Glutamatergic neuron (in vitro differentiated cells): ENCODE measurements at regions not wholly inside any gene's neighbourhood (a gene's known extent, or its start where the extent isn't known, plus 50 kb on each side); places are given as distances from the start of the nearest gene placed in this dataset.

Experiments used
- DNase-seq: peaks from one replicate; pipeline ENCODE4 v3.0.0; 2022
- H3K27ac Mint-ChIP-seq: one replicate; pipeline ENCODE4 v1.8.0; 2020; ENCODE audit warnings: mild to moderate bottlenecking, mixed read lengths, inconsistent platforms; ENCODE audit not compliant: unreplicated experiment
- H3K27me3 Mint-ChIP-seq: one replicate; pipeline ENCODE4 v1.8.0; 2020; ENCODE audit warnings: mild to moderate bottlenecking, moderate library complexity, mixed read lengths, inconsistent platforms; ENCODE audit not compliant: unreplicated experiment
- H3K36me3 Mint-ChIP-seq: one replicate; pipeline ENCODE4 v1.8.0; 2020; ENCODE audit warnings: mild to moderate bottlenecking, mixed read lengths, inconsistent platforms; ENCODE audit not compliant: unreplicated experiment
- H3K4me1 Mint-ChIP-seq: one replicate; pipeline ENCODE4 v1.8.0; 2020; ENCODE audit warnings: mild to moderate bottlenecking, low read depth, mixed read lengths, inconsistent platforms; ENCODE audit not compliant: unreplicated experiment
- H3K4me3 Mint-ChIP-seq: one replicate; pipeline ENCODE4 v1.8.0; 2020; ENCODE audit warnings: mild to moderate bottlenecking, mixed read lengths, inconsistent platforms; ENCODE audit not compliant: unreplicated experiment
- H3K9me3 Mint-ChIP-seq: one replicate; pipeline ENCODE4 v1.8.0; 2020; ENCODE audit warnings: mild to moderate bottlenecking, moderate library complexity, mixed read lengths, inconsistent platforms; ENCODE audit not compliant: unreplicated experiment
- CTCF ChIP-seq: fragments of 200-600 bp; sonication (generic); IDR thresholded peaks from one replicate; pipeline ENCODE4 v1.5.0; 2021; ENCODE audit not compliant: partially characterized antibody, unreplicated experiment

- Mint-ChIP-seq H3K36me3 (no peaks in the 10 kb centered on the region), H3K4me3 (no peak overlapping the region), H3K27me3 (peaks cover 6% of the 10 kb centered on the region), H3K9me3 (no peaks in the 10 kb centered on the region), H3K4me1 (peaks cover 3% of the 10 kb centered on the region), H3K27ac (no peak overlapping the region)
- no peak for TF ChIP-seq CTCF
- no peak for DNase-seq
These were observed 102.5 kb upstream of the PITX1 start for GRCh38 chr5:135136546-135136945.

GRCh38 chr5:135135530-135136226 lies 101.7 kb upstream of the PITX1 start:
- no peak overlapping the region for H3K4me3 Mint-ChIP-seq
- TF ChIP-seq CTCF, result no peak
- peaks cover 6% of the 10 kb centered on the region for H3K27me3 Mint-ChIP-seq
- no peaks in the 10 kb centered on the region for H3K36me3 Mint-ChIP-seq
- no peak for DNase-seq
- peaks cover 3% of the 10 kb centered on the region for H3K4me1 Mint-ChIP-seq
- H3K27ac Mint-ChIP-seq, result no peak overlapping the region
- no peaks in the 10 kb centered on the region for H3K9me3 Mint-ChIP-seq

- Mint-ChIP-seq H3K27me3 (peaks cover 6% of the 10 kb centered on the region), H3K4me3 (no peak overlapping the region), H3K9me3 (no peaks in the 10 kb centered on the region), H3K36me3 (no peaks in the 10 kb centered on the region), H3K4me1 (peaks cover 5% of the 10 kb centered on the region), H3K27ac (no peak overlapping the region)
- DNase-seq, result no peak
- no peak for TF ChIP-seq CTCF
These were observed 100.8 kb upstream of the PITX1 start for GRCh38 chr5:135134691-135135381.

GRCh38 chr5:135133698-135134515 lies 99.9 kb upstream of the PITX1 start:
- H3K27me3 Mint-ChIP-seq, result peaks cover 8% of the 10 kb centered on the region

More at GRCh38 chr5:135133698-135134515, 99.9 kb upstream of the PITX1 start:
- H3K4me1 Mint-ChIP-seq, result peaks cover 5% of the 10 kb centered on the region
- DNase-seq, result no peak
- no peak overlapping the region for H3K27ac Mint-ChIP-seq
- no peak overlapping the region for H3K4me3 Mint-ChIP-seq
- no peaks in the 10 kb centered on the region for H3K9me3 Mint-ChIP-seq
- TF ChIP-seq CTCF, result no peak
- no peaks in the 10 kb centered on the region for H3K36me3 Mint-ChIP-seq
